ENCODE measurements at regions not wholly inside any gene's neighbourhood (a gene's known extent, or its start where the extent isn't known, plus 50 kb on each side); places are given as distances from the start of the nearest gene placed in this dataset.

DNA sequence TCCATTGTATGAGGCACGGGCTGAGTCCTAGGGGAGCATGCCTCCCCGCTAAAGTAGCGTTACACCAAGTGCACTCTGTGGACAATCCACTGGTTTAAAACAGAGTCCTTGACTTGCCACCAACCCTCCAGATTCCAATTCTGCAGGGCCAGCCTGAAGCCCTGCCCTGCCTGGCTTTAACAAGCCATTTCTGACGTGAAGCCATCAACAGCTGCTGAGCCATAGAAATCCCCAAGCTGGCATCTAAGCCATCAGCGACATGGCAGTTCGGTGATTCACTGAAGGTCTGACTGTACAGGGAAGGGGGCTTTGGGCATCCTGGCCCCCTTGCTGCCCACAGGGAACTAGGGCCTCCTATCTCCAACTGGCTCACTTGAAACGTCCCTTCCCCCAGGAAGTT is 265.7 kb downstream of the UACA start:
- H3K27me3 ChIP-seq (ENCODE audit: insufficient read depth, poor library complexity, severe bottlenecking), result no peaks in the 10 kb centered on the region
- DNase-seq (ENCODE audit: low read depth in 1 of 2, low spot score in 1 of 2), result no peak
- no peak overlapping the region for H3K4me3 ChIP-seq (replicated peaks; ENCODE audit: insufficient read depth, low read length)
- H3K27ac ChIP-seq (replicated peaks), result no peak overlapping the region
- TF ChIP-seq POLR2AphosphoS5 (IDR thresholded peaks at IDR 0.05; ENCODE audit: low read depth), result no peak
- TF ChIP-seq, protein P1, sequence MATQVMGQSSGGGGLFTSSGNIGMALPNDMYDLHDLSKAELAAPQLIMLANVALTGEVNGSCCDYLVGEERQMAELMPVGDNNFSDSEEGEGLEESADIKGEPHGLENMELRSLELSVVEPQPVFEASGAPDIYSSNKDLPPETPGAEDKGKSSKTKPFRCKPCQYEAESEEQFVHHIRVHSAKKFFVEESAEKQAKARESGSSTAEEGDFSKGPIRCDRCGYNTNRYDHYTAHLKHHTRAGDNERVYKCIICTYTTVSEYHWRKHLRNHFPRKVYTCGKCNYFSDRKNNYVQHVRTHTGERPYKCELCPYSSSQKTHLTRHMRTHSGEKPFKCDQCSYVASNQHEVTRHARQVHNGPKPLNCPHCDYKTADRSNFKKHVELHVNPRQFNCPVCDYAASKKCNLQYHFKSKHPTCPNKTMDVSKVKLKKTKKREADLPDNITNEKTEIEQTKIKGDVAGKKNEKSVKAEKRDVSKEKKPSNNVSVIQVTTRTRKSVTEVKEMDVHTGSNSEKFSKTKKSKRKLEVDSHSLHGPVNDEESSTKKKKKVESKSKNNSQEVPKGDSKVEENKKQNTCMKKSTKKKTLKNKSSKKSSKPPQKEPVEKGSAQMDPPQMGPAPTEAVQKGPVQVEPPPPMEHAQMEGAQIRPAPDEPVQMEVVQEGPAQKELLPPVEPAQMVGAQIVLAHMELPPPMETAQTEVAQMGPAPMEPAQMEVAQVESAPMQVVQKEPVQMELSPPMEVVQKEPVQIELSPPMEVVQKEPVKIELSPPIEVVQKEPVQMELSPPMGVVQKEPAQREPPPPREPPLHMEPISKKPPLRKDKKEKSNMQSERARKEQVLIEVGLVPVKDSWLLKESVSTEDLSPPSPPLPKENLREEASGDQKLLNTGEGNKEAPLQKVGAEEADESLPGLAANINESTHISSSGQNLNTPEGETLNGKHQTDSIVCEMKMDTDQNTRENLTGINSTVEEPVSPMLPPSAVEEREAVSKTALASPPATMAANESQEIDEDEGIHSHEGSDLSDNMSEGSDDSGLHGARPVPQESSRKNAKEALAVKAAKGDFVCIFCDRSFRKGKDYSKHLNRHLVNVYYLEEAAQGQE (IDR thresholded peaks at IDR 0.05; ENCODE audit: insufficient replicate concordance, low read depth), result no peak
- TF ChIP-seq SPI1 (IDR thresholded peaks at IDR 0.05; ENCODE audit: borderline replicate concordance, low read depth), result no peak
- TF ChIP-seq, protein P2, sequence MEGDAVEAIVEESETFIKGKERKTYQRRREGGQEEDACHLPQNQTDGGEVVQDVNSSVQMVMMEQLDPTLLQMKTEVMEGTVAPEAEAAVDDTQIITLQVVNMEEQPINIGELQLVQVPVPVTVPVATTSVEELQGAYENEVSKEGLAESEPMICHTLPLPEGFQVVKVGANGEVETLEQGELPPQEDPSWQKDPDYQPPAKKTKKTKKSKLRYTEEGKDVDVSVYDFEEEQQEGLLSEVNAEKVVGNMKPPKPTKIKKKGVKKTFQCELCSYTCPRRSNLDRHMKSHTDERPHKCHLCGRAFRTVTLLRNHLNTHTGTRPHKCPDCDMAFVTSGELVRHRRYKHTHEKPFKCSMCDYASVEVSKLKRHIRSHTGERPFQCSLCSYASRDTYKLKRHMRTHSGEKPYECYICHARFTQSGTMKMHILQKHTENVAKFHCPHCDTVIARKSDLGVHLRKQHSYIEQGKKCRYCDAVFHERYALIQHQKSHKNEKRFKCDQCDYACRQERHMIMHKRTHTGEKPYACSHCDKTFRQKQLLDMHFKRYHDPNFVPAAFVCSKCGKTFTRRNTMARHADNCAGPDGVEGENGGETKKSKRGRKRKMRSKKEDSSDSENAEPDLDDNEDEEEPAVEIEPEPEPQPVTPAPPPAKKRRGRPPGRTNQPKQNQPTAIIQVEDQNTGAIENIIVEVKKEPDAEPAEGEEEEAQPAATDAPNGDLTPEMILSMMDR (IDR thresholded peaks at IDR 0.05; ENCODE audit: insufficient read depth, low read length), result no peak
- no peak for TF ChIP-seq GABPA (IDR thresholded peaks at IDR 0.05; ENCODE audit: low read depth)

DNA sequence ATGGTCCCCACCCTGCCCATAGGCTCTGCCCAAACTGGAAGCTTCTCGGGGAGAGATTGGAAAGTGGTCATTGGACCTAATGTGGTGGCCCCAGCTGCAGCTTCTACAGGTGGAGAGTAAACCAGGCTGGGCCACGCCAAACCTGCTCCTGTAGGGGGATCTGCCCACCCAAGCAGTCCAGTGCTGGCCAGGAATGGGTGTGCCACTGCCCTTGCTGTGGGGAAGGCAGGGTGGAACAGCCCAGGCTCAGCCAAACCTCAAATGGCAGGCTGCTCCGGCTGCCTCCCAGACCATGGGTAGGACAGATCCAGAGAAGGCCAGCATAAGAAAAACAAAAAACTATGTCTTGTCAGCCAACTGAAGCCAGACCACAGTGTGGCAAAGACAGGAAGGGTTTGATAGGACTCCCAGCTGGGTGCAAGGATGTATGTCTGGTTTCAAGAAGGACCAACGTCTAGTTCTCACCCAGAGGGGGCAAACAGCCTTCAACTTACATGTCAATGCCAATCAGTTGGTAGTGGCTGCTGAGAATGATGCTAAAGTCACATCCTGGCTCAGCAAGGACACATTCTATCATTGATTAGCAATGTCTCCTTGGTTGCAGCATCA is 267.3 kb downstream of the UACA start:
- Histone ChIP-seq H3K27me3 (ENCODE audit: insufficient read depth, poor library complexity, severe bottlenecking) (no peaks in the 10 kb centered on the region), H3K27ac (replicated peaks) (no peak overlapping the region), H3K4me3 (replicated peaks; ENCODE audit: insufficient read depth, low read length) (no peak overlapping the region)
- TF ChIP-seq, protein P1 (IDR thresholded peaks at IDR 0.05; ENCODE audit: insufficient replicate concordance, low read depth), result no peak
- TF ChIP-seq SPI1 (IDR thresholded peaks at IDR 0.05; ENCODE audit: borderline replicate concordance, low read depth) (no peak), POLR2AphosphoS5 (IDR thresholded peaks at IDR 0.05; ENCODE audit: low read depth) (no peak)
- TF ChIP-seq, protein P2 (IDR thresholded peaks at IDR 0.05; ENCODE audit: insufficient read depth, low read length), result no peak
- DNase-seq (ENCODE audit: low read depth in 1 of 2, low spot score in 1 of 2), result no peak

DNA sequence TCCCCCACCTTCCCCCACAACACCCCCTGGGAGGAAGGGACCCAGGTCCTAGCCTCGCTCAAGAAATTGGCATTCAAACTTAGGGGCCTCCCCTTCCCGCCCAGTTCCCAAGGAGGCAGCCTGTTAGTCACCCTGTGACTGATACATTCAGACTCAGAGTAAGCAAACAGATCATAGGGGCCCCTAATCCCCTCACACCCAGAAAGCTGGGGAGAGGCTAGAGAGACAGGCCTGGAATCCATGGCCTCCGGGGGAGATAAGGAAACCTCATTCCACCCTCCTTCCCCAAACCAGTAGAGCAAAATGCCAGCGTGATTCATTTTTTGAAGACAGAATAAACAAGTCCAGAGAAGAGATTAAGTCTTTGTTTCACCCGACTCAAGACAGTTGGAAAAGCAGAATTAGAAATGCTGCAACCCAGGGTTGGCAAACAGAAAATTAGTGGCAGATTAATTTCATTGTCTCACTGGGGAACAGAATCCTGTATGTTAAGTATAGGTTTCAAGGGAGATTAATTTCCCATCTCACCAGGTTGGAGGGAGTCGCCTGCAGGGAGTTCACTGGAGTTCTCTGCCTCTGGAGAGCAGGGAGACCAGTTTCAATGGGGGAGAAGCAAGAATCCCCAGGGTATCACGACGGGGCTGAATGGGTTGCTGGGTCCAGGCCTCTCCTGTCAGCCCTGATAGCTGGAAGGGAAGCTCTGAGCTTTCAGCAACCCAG is 268.3 kb downstream of the UACA start:
- TF ChIP-seq, protein P1 (IDR thresholded peaks at IDR 0.05; ENCODE audit: insufficient replicate concordance, low read depth), result no peak
- TF ChIP-seq GABPA (IDR thresholded peaks at IDR 0.05; ENCODE audit: low read depth) (no peak), POLR2AphosphoS5 (IDR thresholded peaks at IDR 0.05; ENCODE audit: low read depth) (no peak)
- TF ChIP-seq, protein P2 (IDR thresholded peaks at IDR 0.05; ENCODE audit: insufficient read depth, low read length), result no peak
- Histone ChIP-seq H3K27me3 (ENCODE audit: insufficient read depth, poor library complexity, severe bottlenecking) (no peaks in the 10 kb centered on the region), H3K4me3 (replicated peaks; ENCODE audit: insufficient read depth, low read length) (no peak overlapping the region), H3K27ac (replicated peaks) (no peak overlapping the region)
- no peak for DNase-seq (ENCODE audit: low read depth in 1 of 2, low spot score in 1 of 2)
